HG02884 (cell line): ENCODE measurements at regions not wholly inside any gene's neighbourhood (a gene's known extent, or its start where the extent isn't known, plus 50 kb on each side); places are given as distances from the start of the nearest gene placed in this dataset.
A peak's percentile ranks its signal among the peaks of the same experiment; 100 is the strongest.
"Not testable (repeated sequence)": the region's sequence is repeated elsewhere in the genome, so short reads cannot be mapped to it uniquely, and the experiment has no call there.

Experiments used
- ATAC-seq: cut with Tn5 transposase; IDR thresholded peaks from one replicate; pipeline ENCODE4 v1.9.1; 2021; ENCODE audit warnings: mild to moderate bottlenecking, moderate library complexity; ENCODE audit not compliant: unreplicated experiment

DNA sequence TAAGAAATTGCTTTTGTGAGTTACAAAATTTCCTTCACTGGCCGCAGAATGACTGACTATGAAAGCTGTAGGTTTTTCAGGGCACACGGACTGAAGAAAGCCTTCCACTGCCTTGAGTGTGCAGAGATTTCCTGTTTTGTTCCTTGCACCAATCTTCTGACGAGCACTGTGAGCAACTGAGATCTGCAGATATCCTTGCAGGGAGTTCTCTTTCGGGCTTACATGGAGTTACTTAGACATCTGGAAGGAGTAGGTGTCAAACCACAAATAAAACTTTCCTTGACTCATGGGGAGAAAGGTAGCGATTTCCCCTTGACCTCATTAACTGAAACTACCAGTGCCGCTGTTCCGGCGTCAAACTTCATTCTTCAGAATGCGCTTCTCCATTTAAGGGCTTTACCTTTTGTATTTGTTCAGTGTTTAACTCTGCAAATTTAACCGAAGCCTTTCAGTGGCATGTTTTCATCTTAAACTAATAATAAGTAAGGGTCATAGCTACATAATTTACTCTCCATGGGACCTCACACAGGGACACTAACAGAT lies 1175.3 kb downstream of the GATA3 start:
- ATAC-seq = no peak

DNA sequence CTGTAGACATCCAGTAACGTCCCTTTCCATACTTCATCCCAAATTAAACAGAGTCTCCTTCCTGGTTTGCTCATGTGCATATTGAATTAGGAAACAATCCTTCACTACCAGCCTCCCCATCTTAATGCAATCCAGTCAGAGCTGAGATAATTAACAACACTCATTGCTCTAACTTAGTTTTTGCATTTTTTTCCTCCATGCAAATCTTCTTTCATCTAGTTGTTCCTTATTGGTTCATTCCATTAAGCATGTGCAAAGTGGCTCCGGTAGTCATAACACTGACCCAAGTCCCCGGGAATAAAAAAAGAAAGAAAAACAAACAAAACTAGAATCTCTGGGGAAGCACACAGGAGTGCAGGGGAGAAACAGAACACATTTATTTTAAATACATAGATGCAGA lies 1176.1 kb downstream of the GATA3 start:
- no peak for ATAC-seq

DNA sequence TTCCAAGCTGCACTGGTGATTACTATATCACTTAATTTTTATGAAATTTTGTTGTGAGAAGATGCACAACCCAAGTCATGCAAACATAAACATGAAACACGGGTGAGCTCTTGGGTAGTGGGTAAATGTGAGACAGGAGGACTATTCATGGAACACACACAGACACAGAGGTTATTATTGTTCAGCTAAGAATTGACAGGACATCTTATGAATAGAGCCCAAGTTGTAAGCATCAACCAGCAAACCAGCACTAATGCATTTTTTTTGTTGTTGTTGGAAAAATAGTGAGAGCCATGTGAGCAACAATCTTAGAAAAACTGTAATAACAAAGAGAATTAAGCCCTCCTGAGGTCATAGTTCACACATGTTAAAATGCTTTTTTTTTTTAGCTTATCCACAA lies 1179.7 kb downstream of the GATA3 start:
- no peak for ATAC-seq

DNA sequence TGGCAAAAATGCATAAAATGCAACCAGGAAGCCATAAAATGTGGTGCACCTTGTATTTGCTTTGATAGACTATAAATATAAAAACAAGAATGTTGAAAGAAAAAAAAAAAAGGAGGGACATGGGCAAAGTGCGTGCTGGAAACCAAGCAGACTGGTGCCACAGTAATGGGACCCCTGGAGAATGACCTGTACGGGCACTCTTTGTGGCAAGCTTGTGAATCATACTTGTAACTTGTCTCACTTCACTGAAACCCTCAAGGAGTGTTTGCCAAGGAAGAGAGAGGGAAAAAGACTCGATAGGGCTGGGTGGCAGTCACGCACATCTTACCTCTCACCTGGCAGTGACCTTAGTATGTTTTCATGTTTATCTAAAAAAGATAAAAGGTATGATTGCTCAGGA lies 1183.6 kb downstream of the GATA3 start:
- ATAC-seq = no peak

DNA sequence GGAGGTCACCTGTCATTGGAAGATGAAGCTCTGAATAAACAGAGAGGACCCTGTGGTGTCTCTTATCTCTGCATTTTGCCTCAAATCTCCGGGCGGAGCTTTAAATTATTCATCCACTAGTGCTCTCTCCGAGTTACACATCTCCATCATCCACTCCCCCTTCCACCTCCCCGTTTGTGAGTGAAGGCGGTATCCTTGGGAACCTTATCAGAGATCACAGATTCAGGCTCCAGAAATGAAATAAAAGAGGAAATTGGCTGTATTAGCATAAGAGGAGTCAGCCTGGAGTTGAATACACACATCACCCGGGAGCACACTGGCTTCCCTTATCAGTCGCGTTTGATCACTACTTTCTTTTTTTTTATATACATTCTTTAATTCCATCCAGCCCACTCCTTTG lies 1184.8 kb downstream of the GATA3 start:
- ATAC-seq = no peak

DNA sequence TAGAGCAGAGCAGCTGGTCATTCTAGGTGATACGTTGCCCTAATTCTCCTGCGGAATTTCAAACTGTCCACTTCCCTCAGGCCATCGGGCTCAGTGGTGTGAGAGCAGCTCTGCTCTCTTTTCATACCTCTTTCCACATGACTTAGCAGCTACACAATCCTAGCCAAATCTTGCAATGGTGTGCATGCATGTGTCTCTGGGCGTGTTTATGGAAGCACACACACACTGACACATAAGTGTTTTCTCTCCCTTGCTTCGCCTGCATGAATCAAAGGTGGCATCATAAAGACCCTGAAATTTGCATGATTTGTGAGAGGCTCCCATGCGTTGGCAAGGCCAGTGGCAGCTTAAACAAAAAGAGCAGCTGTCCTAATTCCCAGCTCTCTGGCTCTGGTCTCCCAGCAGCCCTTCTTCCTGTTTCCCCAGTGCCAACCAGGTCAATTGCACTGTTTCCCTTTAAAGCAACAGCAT lies 1189.5 kb downstream of the GATA3 start:
- no peak for ATAC-seq

DNA sequence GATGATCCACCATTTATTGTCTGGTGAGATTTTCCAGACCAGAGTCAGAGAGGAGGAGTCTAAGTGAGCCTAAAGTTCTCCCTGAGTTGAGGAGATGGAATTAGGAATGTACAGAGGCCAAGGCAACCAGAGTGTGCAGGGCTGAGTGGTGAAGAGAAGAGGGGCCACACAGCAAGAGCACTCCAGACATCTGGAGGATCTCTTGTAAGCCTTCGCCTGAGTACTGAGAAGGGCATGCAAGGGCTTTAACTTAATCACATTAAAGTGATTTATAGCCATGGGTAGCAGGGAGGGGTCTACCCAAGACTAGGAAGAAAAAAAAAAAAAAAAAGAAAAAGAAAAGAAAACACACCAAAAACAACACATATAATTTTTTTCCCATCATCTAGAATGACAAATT lies 1190.4 kb downstream of the GATA3 start:
- ATAC-seq = no peak

DNA sequence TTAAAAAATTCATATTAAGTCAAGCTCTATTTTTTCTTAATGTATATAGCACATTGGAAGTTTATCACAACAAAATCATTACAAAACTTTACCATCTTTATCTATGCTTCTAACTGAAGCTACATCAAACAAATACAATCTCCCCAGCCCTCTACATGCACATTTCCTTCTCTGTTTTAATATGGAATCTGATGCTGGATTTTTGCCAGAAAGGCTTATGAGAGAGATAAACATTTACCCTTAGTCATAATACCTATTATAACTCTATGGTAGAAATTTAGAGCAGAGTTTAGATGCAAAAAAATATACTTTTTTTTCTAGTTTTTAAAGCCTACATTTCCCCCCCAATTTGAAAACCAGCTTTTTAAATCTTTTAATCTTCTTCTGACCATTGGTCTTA lies 1198.6 kb downstream of the GATA3 start:
- no peak for ATAC-seq

DNA sequence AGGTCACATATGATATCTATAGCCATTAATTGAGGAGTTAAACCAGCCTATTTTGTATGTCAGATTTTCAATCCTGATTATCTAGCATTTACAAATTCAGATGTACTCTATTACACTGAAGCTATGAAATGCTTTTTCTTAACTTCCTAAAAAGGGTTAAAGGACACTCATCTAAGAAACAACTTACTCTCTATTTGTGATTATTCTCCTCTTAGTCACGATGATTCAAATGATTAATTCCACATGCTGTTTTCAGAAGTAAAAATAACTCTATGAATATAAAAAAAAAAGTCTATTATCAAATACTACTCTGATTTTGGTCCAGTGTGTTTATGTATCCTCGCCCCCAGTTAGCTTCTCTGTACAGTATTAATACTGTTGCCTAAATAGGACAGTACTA lies 1199.9 kb downstream of the GATA3 start:
- ATAC-seq = no peak

DNA sequence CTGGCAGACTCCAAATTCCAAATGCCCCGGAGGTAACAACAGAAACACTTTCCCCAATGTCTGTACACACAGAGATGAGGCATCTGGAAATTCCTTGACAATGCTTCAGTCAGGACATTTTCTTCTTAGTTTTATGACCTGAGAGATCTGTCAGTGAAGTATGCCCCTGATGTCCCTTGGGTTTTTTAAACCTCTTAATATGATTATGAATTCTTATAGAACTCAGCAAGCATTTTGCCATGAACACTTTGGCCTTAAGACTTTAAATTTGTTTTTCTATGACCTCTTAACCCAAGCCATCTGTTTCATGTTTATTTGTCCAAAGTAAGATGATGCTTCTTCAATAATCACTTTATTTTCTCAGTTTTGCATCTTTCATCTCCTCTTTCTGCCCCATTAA lies 1206.2 kb downstream of the GATA3 start:
- no peak for ATAC-seq

DNA sequence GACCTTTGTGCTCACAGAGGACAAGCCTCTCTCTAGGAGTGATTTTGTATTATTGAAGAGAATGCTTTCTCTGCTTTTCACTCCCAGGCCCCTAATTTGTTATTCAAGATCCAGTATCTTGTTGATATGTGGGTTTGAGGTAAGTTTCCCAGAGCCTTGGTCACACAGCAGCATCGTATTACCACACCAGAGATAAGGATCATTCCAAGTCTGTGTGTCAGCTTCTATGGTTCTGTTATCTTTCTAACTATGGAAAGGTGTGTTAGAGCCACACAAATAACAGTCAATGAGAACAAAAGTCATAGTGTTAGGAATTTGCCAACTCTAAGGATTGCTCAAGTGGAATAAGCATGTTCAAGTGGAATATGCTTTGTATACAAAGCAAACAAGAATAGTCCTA lies 1208.3 kb downstream of the GATA3 start:
- no peak for ATAC-seq

DNA sequence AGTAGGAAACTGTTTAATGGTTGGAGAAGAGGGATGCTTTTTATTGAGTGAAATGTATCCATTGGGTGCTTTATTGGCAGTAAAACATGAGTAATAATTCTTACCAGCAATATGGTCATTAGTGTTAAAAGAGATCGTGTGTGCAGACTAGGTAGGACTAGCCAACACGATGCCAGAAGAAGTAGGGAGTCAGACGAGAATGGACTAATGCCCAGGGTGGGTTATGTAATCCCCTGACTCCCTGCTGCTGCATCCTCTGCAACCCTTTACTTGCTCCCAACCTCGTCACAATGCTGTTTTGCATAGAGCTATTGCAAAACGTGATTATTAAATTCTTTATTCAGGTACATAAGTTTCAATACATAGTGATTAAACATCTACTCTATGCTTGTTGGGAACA lies 1213.7 kb downstream of the GATA3 start:
- no peak for ATAC-seq

DNA sequence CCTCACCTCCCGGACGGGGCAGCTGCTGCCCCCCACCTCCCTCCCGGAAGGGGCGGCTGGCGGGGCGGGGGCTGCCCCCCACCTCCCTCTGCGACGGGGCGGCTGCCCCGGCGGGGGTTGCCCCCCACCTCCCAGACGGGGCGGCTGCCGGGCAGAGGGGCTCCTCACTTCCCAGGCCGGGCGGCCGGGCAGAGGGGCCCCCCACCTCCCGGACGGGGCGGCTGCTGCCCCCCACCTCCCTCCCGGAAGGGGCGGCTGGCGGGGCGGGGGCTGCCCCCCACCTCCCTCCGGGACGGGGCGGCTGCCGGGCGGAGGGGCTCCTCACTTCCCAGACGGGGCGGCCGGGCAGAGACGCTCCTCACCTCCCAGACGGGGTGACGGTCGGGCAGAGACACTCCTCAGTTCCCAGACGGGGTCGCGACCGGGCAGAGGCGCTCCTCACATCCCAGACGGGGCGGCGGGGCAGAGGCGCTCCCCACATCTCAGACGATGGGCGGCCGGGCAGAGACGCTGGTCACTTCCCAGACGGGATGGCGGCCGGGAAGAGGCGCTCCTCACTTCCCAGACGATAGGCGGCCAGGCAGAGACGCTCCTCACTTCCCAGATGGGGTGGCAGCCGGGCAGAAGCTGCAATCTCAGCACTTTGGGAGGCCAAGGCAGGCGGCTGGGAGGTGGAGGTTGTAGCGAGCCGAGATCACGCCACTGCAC lies 1218.8 kb downstream of the GATA3 start:
- not testable (repeated sequence) for ATAC-seq

DNA sequence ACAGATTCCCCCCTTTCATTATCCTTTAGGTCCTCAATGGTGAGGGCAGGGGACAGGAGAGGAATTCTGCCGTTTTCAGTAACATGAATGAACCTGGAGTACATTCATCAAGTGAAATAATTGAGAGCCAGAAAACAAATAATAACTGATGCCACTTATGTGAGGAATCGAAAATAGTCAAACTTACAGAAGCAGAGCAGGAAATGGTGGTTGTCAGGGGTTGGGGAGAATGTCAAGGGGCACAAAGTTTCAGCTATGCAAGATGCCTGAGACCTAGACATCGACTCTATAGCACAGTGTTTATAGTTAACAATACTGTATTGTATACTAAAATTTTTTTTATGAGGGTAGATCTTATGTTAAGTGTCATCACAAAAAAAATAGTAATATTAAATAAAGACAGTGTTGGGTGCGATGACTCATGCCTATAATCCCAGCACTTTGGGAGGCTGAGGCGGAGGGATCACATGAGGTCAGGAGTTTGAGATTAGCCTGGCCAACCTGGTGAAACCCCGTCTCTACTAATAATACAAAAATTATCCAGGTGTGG lies 1219.8 kb downstream of the GATA3 start:
- ATAC-seq = no peak

DNA sequence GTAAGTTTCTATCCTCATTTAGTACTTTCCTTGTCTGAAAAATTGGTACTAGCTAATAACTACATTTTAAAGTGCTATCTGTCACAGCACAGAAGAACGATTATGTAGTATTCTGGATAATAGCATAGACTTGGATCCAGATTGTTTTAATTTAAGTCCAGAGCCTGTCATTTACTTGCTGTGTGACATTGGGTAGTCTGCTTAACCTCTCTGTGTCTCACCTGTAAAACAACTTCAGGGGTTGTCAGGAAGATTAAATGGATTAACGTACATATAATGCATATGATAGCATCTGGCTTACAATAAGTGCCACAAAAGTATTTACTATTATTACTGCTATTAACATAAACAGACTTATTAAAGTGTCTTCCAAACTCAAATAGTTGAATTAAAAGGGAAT lies 1221.4 kb downstream of the GATA3 start:
- ATAC-seq = no peak

DNA sequence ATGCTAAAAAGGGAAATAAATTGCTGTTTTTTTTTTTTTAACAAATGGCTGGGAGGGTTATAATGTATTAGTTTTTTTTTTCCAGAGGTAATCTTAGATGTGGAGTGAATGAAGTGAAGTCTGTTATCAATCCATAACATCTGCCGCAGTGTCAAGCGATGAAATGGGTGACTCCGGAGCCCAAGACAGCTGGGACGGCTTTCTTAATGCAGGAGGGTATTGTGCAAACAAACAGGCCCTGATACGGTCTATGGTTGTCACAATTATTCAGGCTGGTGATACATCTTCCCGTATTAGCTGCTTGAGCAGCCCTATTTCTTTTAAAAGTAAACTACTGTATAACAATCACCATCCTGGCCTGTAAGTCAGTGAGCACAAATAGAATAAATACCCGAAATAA lies 1231.2 kb downstream of the GATA3 start:
- no peak for ATAC-seq

DNA sequence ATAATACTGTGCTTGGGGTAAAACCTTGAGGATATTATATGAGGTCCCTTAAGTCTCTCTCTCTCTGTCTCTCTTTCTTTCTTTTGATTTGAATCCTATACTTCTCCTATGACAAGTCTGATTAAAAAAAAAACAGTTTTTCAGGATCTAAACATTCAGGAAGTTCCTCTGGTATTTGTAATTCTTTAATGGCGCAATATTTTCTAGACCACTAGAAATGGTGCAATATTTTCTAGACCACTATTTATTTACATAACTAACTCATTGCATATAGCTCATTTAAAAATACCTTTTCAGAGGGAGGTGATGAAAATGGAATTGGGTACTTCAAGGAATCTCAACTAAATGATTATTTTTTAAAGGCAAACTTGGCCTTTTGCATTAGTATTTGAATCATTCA lies 1235.3 kb downstream of the GATA3 start:
- ATAC-seq = no peak

DNA sequence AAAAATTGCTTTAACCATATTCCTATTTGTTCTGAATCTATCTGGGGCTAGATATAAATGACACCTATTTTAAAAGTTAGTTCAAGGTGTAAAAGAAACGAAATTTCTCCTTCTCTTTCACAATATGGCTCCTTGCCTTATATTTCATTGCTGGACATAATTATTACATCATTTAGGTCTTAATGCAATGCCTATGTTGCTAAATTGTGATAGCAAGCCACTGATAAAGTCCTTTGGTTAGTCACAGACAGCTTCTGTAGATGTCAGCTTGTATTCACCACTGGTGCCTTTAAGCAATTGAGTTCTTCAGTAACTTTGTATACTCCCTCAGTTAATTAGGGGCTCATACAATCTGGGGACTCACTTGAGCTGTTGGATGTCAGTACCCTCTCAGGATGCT lies 1236.6 kb downstream of the GATA3 start:
- ATAC-seq = no peak

DNA sequence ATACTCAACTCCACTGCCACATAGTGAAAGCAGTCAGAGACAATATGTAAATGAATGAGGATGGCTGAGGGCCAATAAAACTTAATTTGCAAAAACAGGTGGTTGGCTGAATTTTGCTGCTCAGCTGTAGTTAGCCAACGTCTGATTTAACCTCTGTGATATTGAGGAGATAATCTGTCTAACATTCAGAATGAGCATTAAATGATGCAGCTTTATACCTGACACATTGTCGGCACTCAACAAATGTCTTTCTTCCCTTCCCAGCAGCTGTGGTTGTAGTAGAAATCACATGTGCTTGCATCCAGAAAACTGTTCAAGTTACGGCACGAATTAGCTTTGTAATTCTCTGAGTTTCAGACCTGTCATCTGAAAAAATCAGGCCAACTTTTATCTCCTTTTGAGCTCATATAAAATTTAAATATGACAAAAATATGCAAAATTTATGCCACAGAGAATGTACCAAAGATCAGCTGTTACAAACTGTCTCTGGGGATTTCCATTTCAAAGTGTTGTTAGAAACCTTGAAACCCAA lies 1239.7 kb downstream of the GATA3 start:
- ATAC-seq = no peak

DNA sequence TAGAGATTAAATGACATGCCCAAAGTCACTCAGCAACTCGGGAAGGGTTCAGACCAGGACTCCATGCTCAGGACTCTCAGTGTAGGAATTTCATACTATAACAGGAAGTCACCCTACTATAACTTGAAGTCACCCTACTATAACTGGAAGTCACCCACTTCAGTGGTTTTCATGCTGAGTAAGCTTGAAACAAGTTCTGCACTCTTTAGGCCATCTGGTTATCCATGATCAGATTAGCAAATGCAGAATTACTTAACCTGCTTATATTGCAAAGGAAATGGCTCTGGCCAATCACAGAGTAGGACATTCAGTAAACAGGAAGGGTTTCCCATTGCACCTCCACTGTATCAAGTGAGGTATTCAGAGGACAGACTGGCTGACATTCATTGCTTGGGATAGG lies 1240.4 kb downstream of the GATA3 start:
- ATAC-seq = peak; percentile 95

DNA sequence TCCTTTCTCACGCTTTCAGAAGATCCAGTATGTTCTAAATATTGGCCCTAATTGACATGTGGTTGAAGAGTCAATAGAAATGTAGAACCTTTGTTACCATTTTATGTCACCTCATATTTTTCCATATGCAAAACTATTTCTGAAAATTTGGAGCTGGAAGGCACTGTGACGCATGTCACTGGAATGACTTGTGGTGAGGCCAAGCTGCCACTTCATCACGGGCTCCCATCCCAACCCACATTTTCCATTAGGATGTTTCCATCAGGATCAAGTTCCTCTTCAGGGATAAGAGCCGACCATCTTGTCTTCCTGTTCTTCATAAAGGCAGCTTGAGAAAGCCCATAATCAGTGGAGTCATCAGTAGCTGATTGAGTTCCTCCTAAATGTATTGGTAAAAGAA lies 1241.7 kb downstream of the GATA3 start:
- no peak for ATAC-seq

DNA sequence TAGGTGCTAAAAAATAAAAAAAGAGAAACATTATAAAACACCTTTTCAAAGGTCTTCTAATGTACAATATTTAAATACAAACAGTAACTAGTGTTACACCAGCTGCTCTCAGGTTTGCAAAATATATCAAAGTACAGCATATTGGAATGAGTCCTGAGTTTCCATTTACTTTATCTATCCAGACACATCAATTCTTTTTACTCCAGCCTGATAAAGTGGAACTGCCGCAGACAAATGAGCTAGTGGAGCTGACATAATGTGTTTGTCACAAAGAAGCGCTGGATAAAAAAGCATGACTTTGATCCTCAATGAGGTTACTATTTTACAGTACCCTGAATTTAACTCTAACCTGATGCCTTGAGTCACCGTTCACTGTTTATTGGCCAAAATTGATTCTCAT lies 1243.1 kb downstream of the GATA3 start:
- no peak for ATAC-seq
